Spinal cord (tissue), 9 donors: ENCODE measurements at regions not wholly inside any gene's neighbourhood (a gene's known extent, or its start where the extent isn't known, plus 50 kb on each side); places are given as distances from the start of the nearest gene placed in this dataset.

Source experiments
- DNase-seq, 6 donors: peaks; one replicate each; pipeline versions ENCODE4 v3.0.0 to v3.0.0-alpha.2; 2013 to 2015; ENCODE audit warnings: low spot score in 6 of 6, low read depth in 4 of 6
- H3K27ac ChIP-seq: one replicate; pipeline ENCODE4 v1.5.1; 2013; ENCODE audit warnings: low read depth, low read length, control low read depth
- H3K27me3 ChIP-seq: one replicate; pipeline ENCODE4 v1.6.1; 2013; ENCODE audit warnings: low read length; ENCODE audit not compliant: control insufficient read depth, insufficient read depth
- H3K36me3 ChIP-seq: one replicate; pipeline ENCODE4 v1.6.1; 2013; ENCODE audit warnings: low read length; ENCODE audit not compliant: control insufficient read depth, insufficient read depth
- H3K4me1 ChIP-seq: one replicate; pipeline ENCODE4 v1.6.1; 2013; ENCODE audit warnings: low read length; ENCODE audit not compliant: control insufficient read depth, insufficient read depth
- H3K4me3 ChIP-seq: one replicate; pipeline ENCODE4 v1.5.1; 2013; ENCODE audit warnings: low read depth, low read length, control low read depth
- H3K9me3 ChIP-seq: one replicate; pipeline ENCODE4 v1.6.1; 2013; ENCODE audit warnings: low read length; ENCODE audit not compliant: control insufficient read depth, insufficient read depth
- WGBS: methylation state at CpG from one replicate; pipeline ENCODE4 v1.1.5; 2013; ENCODE audit warnings: missing lambda C conversion rate; ENCODE audit not compliant: insufficient coverage; 5-methylcytosine and 5-hydroxymethylcytosine counted together
- donor health status: healthy.

GRCh38 chr2:138428710-138429440 lies 72.7 kb upstream of the SPOPL start:
- H3K4me3 ChIP-seq: no peak overlapping the region
- no CpG with 5 or more reads among the region's 4 CpGs for WGBS
- no peaks in the 10 kb centered on the region for H3K36me3 ChIP-seq

GRCh38 chr2:138430181-138430580 lies 71.4 kb upstream of the SPOPL start:
- no peaks in the 10 kb centered on the region for H3K27me3 ChIP-seq
- no peaks in the 10 kb centered on the region for H3K36me3 ChIP-seq
- H3K4me1 ChIP-seq: no peaks in the 10 kb centered on the region
- no peak overlapping the region for H3K4me3 ChIP-seq
- no CpG with 5 or more reads among the region's 3 CpGs for WGBS
- H3K27ac ChIP-seq: no peak overlapping the region
- H3K9me3 ChIP-seq: peaks cover 2% of the 10 kb centered on the region
- DNase-seq: no peak

More at GRCh38 chr2:138428710-138429440, 72.7 kb upstream of the SPOPL start:
- no peaks in the 10 kb centered on the region for H3K27me3 ChIP-seq
- H3K4me1 ChIP-seq: no peaks in the 10 kb centered on the region
- H3K9me3 ChIP-seq: peaks cover 2% of the 10 kb centered on the region
- H3K27ac ChIP-seq: no peak overlapping the region
- no peak for DNase-seq

GRCh38 chr2:138432971-138433370 lies 68.6 kb upstream of the SPOPL start:
- Histone ChIP-seq H3K9me3 (no peaks in the 10 kb centered on the region), H3K4me3 (no peak overlapping the region), H3K27me3 (no peaks in the 10 kb centered on the region), H3K36me3 (no peaks in the 10 kb centered on the region), H3K4me1 (no peaks in the 10 kb centered on the region), H3K27ac (no peak overlapping the region)
- DNase-seq: no peak
- WGBS: no CpG with 5 or more reads among the region's 2 CpGs

GRCh38 chr2:138433995-138434951 lies 67.3 kb upstream of the SPOPL start:
- H3K4me1 ChIP-seq: no peaks in the 10 kb centered on the region
- 90% methylated on average over 6 of the region's 8 CpGs for WGBS
- no peaks in the 10 kb centered on the region for H3K9me3 ChIP-seq
- H3K27ac ChIP-seq: no peak overlapping the region
- DNase-seq: peak in 2 of 6 donors; percentile 21 to 54
- no peaks in the 10 kb centered on the region for H3K27me3 ChIP-seq
- H3K4me3 ChIP-seq: no peak overlapping the region
- H3K36me3 ChIP-seq: no peaks in the 10 kb centered on the region

- WGBS: no CpG with 5 or more reads among the region's 1 CpG
- H3K27me3 ChIP-seq: no peaks in the 10 kb centered on the region
- no peak overlapping the region for H3K27ac ChIP-seq
- no peak overlapping the region for H3K4me3 ChIP-seq
- no peaks in the 10 kb centered on the region for H3K4me1 ChIP-seq
- H3K9me3 ChIP-seq: no peaks in the 10 kb centered on the region
- H3K36me3 ChIP-seq: no peaks in the 10 kb centered on the region
- DNase-seq: no peak
Observed at GRCh38 chr2:138435701-138436100, 65.9 kb upstream of the SPOPL start.

GRCh38 chr2:138439733-138440132 lies 61.8 kb upstream of the SPOPL start:
- no peak for DNase-seq
- no CpG with 5 or more reads among the region's 2 CpGs for WGBS
- H3K4me3 ChIP-seq: no peak overlapping the region
- no peak overlapping the region for H3K27ac ChIP-seq
- no peaks in the 10 kb centered on the region for H3K4me1 ChIP-seq
- no peaks in the 10 kb centered on the region for H3K36me3 ChIP-seq
- H3K9me3 ChIP-seq: no peaks in the 10 kb centered on the region
- H3K27me3 ChIP-seq: no peaks in the 10 kb centered on the region

GRCh38 chr2:138440759-138441158 lies 60.8 kb upstream of the SPOPL start:
- Histone ChIP-seq H3K4me3 (no peak overlapping the region), H3K27ac (no peak overlapping the region), H3K27me3 (no peaks in the 10 kb centered on the region), H3K36me3 (no peaks in the 10 kb centered on the region), H3K4me1 (no peaks in the 10 kb centered on the region), H3K9me3 (no peaks in the 10 kb centered on the region)
- DNase-seq: no peak
- 96% methylated on average over 1 of the region's 1 CpG for WGBS

GRCh38 chr2:138441916-138442315 lies 59.7 kb upstream of the SPOPL start:
- WGBS: no CpG with 5 or more reads among the region's 3 CpGs
- H3K27me3 ChIP-seq: no peaks in the 10 kb centered on the region
- no peak overlapping the region for H3K27ac ChIP-seq
- no peaks in the 10 kb centered on the region for H3K36me3 ChIP-seq
- no peaks in the 10 kb centered on the region for H3K9me3 ChIP-seq
- H3K4me1 ChIP-seq: no peaks in the 10 kb centered on the region
- DNase-seq: no peak
- no peak overlapping the region for H3K4me3 ChIP-seq

- DNase-seq: peak in 1 of 6 donors; percentile 76
- no peaks in the 10 kb centered on the region for H3K4me1 ChIP-seq
- H3K4me3 ChIP-seq: no peak overlapping the region
- H3K9me3 ChIP-seq: no peaks in the 10 kb centered on the region
- no peaks in the 10 kb centered on the region for H3K27me3 ChIP-seq
- 80% methylated on average over 1 of the region's 4 CpGs for WGBS
- no peaks in the 10 kb centered on the region for H3K36me3 ChIP-seq
- no peak overlapping the region for H3K27ac ChIP-seq
Observed at GRCh38 chr2:138444411-138444810, 57.2 kb upstream of the SPOPL start.
